ENCODE measurements at regions not wholly inside any gene's neighbourhood (a gene's known extent, or its start where the extent isn't known, plus 50 kb on each side); places are given as distances from the start of the nearest gene placed in this dataset.

GRCh38 chr6:100184473-100184872, 190.4 kb upstream of the MCHR2 start:
- in situ Hi-C loops (cut with HindIII; ENCODE audit: low sequenced_read_pairs), result loop anchor here (5.0 kb wide), 2 partner anchors 38 to 93 kb away; no protein-coding TSS in a partner anchor

DNA sequence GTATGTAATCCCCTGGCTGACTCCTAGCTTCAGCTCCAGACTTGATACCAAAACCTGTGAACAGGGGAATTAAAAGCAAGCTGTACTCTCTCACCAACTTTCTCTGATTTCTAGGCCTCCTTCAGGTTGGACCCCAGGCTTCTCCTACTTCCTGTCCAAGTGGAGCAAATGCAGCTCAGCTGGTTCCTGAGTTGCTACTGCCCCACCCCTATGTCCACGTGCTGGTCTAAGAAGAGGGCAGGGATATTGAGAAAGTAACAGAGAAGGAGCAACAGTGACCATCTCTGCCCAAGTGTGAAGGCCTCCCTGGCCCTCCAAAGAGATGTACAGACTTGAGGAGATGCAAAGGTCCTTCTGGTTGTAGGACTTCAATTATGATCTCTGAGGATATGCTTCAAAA, 188.3 kb upstream of the MCHR2 start:
- in situ Hi-C loops (cut with HindIII; ENCODE audit: low sequenced_read_pairs), result loop anchor here (5.0 kb wide), 2 partner anchors 40 to 95 kb away; no protein-coding TSS in a partner anchor

DNA sequence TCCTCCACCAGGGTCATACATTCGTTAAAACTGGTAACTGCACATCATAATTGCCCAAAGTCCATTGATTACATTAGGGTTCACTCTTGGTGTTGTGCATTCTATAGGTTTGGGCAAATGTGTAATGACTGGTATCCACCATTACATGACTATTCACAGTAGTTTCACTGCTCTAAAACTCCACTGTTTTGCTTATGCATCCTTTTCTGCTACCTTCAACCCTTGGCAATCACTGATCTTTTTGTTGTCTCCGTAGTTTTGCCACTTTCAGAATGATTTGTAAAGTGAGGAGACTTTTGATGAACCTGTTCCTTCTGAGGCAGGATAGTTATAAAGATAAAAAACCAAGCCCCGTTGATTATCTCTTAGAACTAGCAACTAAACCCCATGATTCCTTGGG, 187.3 kb upstream of the MCHR2 start:
- in situ Hi-C loops (cut with HindIII; ENCODE audit: low sequenced_read_pairs), result loop anchor here (5.0 kb wide), 2 partner anchors 41 to 96 kb away; no protein-coding TSS in a partner anchor

GRCh38 chr6:100179576-100179975, 185.6 kb upstream of the MCHR2 start:
- in situ Hi-C loops (cut with HindIII; ENCODE audit: low sequenced_read_pairs), result no loop called here

DNA sequence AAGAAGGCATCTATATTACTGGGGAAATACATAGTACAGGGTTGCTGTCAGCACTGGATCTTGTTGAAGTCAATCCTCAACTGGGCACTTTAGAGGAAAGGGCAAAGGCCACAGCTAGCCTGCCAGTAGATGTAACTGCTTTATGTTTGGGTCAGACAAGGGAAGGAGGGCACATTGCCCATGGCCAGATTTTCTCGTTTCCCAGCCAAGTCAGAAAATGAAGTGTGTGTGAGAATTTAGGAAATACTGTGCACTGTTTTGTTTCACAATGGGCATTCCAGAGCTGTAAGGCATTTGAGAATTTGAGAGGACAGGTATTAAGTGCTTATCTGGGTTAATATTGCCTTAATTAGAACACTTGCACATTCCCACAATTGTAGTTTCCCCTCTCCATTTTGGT, 183.9 kb upstream of the MCHR2 start:
- in situ Hi-C loops (cut with HindIII; ENCODE audit: low sequenced_read_pairs), result no loop called here

GRCh38 chr6:100176951-100177710, 183.1 kb upstream of the MCHR2 start:
- in situ Hi-C loops (cut with HindIII; ENCODE audit: low sequenced_read_pairs), result no loop called here

- in situ Hi-C loops (cut with HindIII; ENCODE audit: low sequenced_read_pairs), result no loop called here
Measured at GRCh38 chr6:100176311-100176950, 182.4 kb upstream of the MCHR2 start.

DNA sequence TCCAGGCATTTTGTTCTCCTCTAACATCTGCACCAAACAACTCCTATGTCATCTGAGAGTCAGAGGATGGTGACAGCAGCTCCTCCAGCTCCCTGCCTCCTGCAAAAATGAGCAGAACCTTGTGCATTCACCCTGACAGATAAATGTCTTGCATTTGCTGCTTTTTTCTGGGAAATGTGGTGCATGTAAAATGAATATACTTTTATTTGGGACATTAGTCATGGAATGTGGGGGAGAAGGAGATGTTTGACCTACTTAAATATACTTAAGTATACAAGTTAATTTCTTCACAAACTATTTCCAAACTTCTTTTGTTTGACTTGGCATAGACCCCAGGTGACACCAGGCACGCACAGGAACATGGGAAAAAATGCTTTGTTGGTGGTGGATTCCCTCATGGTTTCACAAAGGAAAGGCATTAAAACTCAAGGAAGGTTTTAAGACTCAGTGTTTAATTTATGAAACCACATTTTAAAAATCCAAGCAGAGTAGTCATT, 181.8 kb upstream of the MCHR2 start:
- in situ Hi-C loops (cut with HindIII; ENCODE audit: low sequenced_read_pairs), result no loop called here

DNA sequence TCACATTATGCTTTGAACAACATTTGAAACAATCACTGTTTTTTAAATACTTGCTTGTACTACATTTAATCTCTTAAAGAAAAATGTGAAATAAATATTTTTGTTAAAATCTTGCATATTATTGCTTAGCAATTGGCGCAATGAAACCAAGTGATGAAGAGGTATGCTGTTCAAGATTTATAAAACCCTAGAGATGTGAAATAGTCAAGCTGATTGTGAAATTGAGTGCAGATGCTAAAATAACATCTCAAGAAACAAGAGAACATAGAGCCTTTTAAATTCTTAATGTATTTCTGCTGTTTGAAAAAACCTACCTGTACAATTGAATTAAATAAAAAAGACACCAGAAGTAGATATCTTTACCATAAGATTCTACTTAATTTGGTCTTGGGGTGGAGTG, 179.2 kb upstream of the MCHR2 start:
- in situ Hi-C loops (cut with HindIII; ENCODE audit: low sequenced_read_pairs), result loop anchor here (5.0 kb wide), 1 partner anchor 56 kb away; no protein-coding TSS in a partner anchor

DNA sequence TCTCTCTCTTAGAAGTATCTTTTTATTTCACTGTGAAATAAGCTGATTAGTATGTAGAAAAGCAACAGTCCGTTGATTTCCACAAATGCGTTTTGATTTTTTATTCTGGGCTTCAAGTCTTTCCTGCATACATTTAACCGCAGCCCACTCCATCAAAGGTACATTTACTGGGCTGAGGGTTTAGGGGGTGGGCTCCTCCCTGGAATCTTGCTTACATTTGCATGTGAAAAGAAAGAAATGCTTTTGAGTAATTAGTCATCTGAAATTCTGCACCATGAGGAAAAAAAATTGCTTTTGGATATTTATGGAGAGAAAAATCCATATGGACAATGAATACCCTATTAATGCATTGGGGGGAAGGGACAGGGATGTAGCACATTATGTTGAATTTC, 178.3 kb upstream of the MCHR2 start:
- in situ Hi-C loops (cut with HindIII; ENCODE audit: low sequenced_read_pairs), result loop anchor here (5.0 kb wide), 1 partner anchor 55 kb away; no protein-coding TSS in a partner anchor

DNA sequence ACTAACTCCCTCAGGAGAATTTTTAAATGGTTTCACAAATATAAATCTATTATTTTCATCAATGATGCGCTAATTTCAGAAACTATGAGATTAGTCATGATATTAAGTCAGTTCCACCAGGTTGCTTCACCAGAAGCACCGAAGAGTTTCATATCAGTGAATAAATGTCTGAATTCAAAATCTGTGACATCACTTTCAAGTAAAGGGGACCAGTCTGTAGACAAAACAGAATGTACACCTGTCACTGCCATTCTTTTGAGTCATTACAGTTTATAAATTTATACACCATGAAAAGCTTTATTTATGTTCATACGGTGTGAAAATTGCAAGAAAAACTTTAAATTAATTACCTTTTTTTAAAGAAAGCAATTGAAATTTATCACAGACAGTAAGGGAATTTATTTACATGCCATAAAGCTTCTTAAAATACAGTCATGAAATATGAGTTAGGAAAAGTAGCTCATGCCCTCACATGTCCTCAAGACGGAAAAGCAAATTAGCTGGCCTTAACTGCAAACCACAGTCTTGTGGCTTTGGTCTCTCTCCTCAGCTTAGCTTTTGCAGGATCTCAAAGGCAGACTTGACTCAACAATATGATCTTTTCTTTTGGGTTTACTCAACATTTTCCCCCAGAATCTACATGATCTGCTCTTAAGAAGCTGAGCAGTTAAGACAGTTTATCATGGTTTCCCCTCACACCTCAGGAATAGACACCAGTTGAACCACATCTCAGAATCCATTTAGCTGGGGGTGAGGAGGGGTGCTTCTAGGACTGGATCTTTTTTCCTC, 177.7 kb upstream of the MCHR2 start:
- in situ Hi-C loops (cut with HindIII; ENCODE audit: low sequenced_read_pairs), result loop anchor here (5.0 kb wide), 1 partner anchor 54 kb away; no protein-coding TSS in a partner anchor

GRCh38 chr6:100168148-100168547, 174.1 kb upstream of the MCHR2 start:
- in situ Hi-C loops (cut with HindIII; ENCODE audit: low sequenced_read_pairs), result no loop called here

- in situ Hi-C loops (cut with HindIII; ENCODE audit: low sequenced_read_pairs), result no loop called here
Measured at GRCh38 chr6:100167585-100167984, 173.6 kb upstream of the MCHR2 start.

- in situ Hi-C loops (cut with HindIII; ENCODE audit: low sequenced_read_pairs), result no loop called here
Measured at GRCh38 chr6:100166956-100167355, 172.9 kb upstream of the MCHR2 start.

DNA sequence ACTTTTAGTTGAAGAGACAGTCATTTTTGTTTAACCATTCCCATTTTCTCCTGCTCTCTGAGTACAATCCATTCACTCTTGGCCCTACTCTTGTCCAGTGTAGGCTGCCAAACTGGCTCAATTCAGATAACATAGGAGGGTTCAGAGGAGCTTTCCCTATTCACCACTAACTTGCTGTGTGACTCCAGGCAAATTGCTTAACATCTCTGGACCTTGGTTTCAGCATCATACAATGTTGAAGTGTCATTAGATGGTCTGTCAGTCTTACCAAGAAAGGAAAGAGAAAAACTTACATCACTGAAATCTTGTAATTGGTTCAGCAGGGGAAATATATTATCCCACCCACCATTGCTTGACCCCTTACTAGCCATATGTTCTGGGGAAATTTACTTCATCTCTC, 171.4 kb upstream of the MCHR2 start:
- in situ Hi-C loops (cut with HindIII; ENCODE audit: low sequenced_read_pairs), result no loop called here

- in situ Hi-C loops (cut with HindIII; ENCODE audit: low sequenced_read_pairs), result no loop called here
Measured at GRCh38 chr6:100163035-100163434, 169.0 kb upstream of the MCHR2 start.

- in situ Hi-C loops (cut with HindIII; ENCODE audit: low sequenced_read_pairs), result no loop called here
Measured at GRCh38 chr6:100161782-100162365, 167.9 kb upstream of the MCHR2 start.

GRCh38 chr6:100160930-100161329, 166.9 kb upstream of the MCHR2 start:
- in situ Hi-C loops (cut with HindIII; ENCODE audit: low sequenced_read_pairs), result no loop called here

DNA sequence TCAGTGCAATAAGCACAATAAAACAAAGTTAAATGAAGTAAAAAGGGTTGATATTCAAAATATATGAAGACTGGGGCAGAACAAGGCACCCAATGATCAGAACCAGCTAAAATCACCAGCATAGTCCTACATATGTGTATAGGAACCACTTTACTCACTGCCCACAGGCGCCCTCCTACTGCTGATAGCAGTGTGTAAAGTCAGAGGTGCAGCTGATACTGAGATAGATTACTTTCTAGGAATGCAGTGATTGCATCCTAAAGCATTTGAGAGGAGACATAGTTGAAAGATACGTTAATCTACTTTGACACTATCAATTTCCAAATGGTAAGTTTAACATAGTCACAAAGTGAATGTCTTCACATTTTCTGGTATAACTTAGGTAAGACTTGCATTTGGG, 161.1 kb upstream of the MCHR2 start:
- in situ Hi-C loops (cut with HindIII; ENCODE audit: low sequenced_read_pairs), result no loop called here

- in situ Hi-C loops (cut with HindIII; ENCODE audit: low sequenced_read_pairs), result no loop called here
Measured at GRCh38 chr6:100153636-100154275, 159.7 kb upstream of the MCHR2 start.

Measured in endothelial cell of hepatic sinusoid (primary cell).